ENCODE measurements at regions not wholly inside any gene's neighbourhood (a gene's known extent, or its start where the extent isn't known, plus 50 kb on each side); places are given as distances from the start of the nearest gene placed in this dataset.

DNA sequence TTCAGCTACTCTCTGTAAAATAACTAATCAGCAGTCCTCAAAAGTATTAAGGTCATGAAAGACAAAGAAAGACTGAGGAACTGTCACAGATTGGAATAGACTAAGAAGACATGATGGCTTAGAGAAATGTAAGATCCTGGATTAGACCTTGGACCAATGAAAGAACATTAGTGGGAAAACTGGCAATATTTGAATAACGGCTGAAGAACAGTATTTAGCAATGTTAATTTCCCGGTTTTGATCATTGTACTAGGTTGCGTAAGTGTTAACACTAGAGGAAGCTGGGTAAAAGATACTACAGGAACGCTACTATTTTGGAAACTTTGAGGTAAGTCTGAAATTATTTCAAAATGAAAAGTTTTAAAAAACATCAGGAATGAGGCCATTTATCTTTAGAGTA, 98.8 kb upstream of the RESF1 start:
- H3K4me3 Mint-ChIP-seq: no peak overlapping the region
- peaks cover 0 to 4% (median 0%) of the 10 kb centered on the region in 3 donors for H3K36me3 Mint-ChIP-seq
- peaks cover 0 to 1% (median 0%) of the 10 kb centered on the region in 6 donors for H3K9me3 Mint-ChIP-seq
- no peak for DNase-seq
- peaks cover 0 to 8% of the 10 kb centered on the region in 2 donors for H3K4me1 Mint-ChIP-seq
- no peak overlapping the region for H3K27ac Mint-ChIP-seq
- H3K27me3 Mint-ChIP-seq (ENCODE audit: low read depth in 3 of 3): no peaks in the 10 kb centered on the region

DNA sequence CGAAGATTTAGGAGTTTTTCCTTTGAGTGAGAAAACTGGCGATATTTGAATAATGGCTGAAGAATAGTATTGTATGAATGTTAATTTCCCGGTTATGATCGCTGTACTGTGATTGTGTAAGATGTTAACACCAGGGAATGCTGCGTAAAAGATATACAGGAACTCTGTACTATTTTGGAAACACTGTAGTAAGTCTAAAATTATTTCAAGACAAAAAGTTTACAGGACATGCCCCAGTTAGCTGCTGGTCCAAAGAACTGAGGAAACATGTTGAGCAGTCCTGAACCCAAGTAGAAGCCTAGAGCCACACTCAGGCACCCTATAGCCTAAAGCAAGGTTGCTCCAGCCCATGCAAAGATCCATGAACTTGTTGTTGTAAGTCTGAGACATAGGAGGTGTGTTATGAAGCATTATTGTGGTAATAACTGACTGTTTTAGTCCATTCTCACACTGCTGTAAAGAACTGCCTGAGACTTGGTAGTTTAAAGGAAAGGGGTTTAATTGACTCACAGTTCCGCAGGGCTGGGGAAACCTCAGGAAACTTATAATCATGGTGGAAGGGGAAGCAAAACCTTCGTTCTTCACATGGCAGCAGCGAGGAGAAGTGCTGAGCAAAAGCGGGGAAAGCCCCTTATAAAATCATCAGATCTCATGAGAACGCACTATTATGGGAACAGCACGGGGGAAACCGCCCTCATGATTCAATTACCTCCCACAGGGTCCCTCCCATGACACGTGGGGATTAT, 99.8 kb upstream of the RESF1 start:
- peaks cover 0 to 8% of the 10 kb centered on the region in 2 donors for H3K4me1 Mint-ChIP-seq
- no peak overlapping the region for H3K4me3 Mint-ChIP-seq
- no peaks in the 10 kb centered on the region for H3K27me3 Mint-ChIP-seq (ENCODE audit: low read depth in 3 of 3)
- peaks cover 0 to 3% (median 0%) of the 10 kb centered on the region in 6 donors for H3K9me3 Mint-ChIP-seq
- no peak overlapping the region for H3K27ac Mint-ChIP-seq
- peaks cover 0 to 4% (median 0%) of the 10 kb centered on the region in 3 donors for H3K36me3 Mint-ChIP-seq
- DNase-seq: no peak

DNA sequence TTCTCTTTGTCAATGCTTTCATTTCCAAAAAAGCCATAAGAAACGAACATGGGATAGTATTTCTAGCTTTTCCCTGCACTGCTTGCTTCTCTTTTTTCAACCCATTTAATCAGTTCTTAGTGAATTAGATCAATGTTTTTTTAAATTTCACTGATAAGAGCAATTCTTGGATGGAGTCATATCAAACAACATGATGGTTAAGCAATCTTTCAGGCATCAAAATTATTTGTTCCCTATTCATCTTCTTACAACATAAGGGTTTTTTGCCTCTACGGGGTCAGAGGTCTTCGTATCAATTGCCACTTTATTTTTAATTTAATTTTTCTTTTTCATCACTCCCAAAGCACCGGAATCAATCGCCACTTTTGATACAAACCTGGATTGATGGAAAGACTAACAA, 103.8 kb upstream of the RESF1 start:
- Mint-ChIP-seq H3K4me3 (no peak overlapping the region), H3K27ac (no peak overlapping the region), H3K4me1 (peaks cover 0 to 16% of the 10 kb centered on the region in 2 donors), H3K36me3 (peaks cover 4 to 17% (median 10%) of the 10 kb centered on the region in 3 donors), H3K27me3 (ENCODE audit: low read depth in 3 of 3) (no peaks in the 10 kb centered on the region), H3K9me3 (peaks cover 1 to 12% (median 8%) of the 10 kb centered on the region in 6 donors)
- no peak for DNase-seq

DNA sequence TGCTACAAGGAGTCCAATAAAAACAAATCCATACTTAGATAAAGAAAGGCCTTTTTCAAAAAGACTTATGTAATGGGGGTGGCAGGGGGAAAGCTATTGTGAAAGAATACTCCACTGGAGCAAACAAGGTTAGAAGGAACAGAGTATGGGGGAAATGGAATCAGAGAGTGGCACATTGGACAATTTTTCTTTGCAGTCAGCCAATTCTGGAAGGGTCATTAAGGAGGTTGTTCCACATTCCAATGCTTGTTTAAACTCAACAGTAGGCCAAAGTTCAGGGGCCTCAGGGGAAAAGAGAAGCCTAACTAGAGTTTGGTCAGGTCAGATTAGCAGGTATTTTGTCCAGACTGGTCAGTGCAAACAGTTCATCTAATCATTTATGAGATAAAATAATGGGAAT, 105.2 kb upstream of the RESF1 start:
- H3K9me3 Mint-ChIP-seq: peaks cover 5 to 15% (median 8%) of the 10 kb centered on the region in 6 donors
- H3K4me3 Mint-ChIP-seq: no peak overlapping the region
- H3K4me1 Mint-ChIP-seq: peaks cover 0 to 10% of the 10 kb centered on the region in 2 donors
- no peaks in the 10 kb centered on the region for H3K27me3 Mint-ChIP-seq (ENCODE audit: low read depth in 3 of 3)
- peaks cover 4 to 17% (median 10%) of the 10 kb centered on the region in 3 donors for H3K36me3 Mint-ChIP-seq
- H3K27ac Mint-ChIP-seq: no peak overlapping the region
- DNase-seq: no peak

DNA sequence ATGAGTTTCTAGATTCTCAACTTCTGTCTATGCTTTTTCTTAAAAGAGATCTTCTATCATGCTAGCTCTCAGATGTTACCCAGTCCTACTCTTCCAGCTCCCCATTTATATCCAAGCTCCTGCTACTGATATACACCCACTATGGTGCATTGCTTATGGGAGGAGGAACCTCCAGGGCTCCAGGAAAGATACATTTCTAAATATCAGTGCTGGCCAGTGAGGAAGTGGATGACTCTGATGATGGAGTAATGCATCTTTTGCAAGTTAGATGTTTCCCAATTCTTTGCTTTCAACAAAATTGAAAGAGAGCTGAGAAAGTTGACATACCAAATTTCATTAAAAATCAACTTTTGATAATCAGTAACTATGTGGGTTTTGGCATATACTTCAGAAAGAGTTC, 105.7 kb upstream of the RESF1 start:
- Mint-ChIP-seq H3K36me3 (peaks cover 4 to 17% (median 10%) of the 10 kb centered on the region in 3 donors), H3K4me3 (no peak overlapping the region), H3K27ac (no peak overlapping the region), H3K27me3 (ENCODE audit: low read depth in 3 of 3) (no peaks in the 10 kb centered on the region), H3K9me3 (peaks cover 5 to 15% (median 8%) of the 10 kb centered on the region in 6 donors), H3K4me1 (peaks cover 0 to 10% of the 10 kb centered on the region in 2 donors)
- DNase-seq: no peak

DNA sequence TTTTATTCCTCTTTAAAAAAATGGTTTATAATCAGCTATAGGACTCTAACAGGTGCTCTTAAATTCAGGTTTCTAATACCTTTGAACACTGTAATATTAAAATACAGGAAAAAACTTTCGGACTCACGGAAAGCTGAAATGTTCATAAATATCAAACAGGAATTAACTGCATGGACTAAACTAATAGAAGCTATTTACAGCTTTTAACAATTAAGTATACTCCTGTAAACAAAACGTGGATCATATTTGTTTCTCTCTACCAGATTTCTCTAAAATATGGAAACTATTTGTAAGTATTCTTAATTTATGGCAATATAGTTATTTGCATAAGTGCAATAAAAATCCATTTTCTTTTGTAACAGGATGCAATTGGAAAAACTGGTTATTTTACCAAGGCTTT, 108.9 kb upstream of the RESF1 start:
- Mint-ChIP-seq H3K9me3 (peaks cover 6 to 17% (median 10%) of the 10 kb centered on the region in 6 donors), H3K27me3 (ENCODE audit: low read depth in 3 of 3) (no peaks in the 10 kb centered on the region), H3K4me3 (no peak overlapping the region), H3K27ac (no peak overlapping the region), H3K36me3 (peaks cover 12 to 21% (median 15%) of the 10 kb centered on the region in 3 donors), H3K4me1 (peaks cover 0 to 26% of the 10 kb centered on the region in 2 donors)
- peak in 1 of 3 donors; percentile 1 for DNase-seq

DNA sequence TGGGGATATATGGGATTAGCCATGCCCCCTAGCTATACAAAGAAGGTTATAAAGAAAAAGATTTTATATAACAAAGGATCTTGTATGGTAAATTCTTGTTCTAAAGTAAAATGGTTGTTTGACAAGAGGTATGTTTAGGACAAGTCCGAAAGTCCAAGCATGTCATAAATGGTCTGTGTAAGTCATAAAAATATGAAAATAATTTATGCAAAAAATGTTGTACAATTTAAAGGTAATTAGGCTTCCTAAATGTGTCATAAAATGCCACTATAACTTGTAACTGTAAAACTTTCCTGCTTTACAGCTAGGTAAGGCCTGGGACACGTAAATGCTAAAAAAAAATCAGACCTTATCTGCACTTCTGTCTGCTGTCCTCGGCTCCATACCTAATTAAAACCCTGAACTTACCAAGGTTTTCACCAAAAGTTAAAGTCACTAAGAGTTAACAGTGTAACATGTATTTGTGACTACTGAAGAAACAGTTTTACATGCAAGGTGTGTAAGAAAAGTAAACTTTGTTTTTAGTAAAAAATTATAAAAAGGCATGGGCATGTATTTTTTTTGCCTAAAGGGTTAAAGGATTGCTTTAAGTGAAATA, 110.0 kb upstream of the RESF1 start:
- Mint-ChIP-seq H3K4me3 (no peak overlapping the region), H3K36me3 (peaks cover 12 to 21% (median 15%) of the 10 kb centered on the region in 3 donors), H3K27ac (no peak overlapping the region), H3K27me3 (ENCODE audit: low read depth in 3 of 3) (no peaks in the 10 kb centered on the region), H3K4me1 (peaks cover 0 to 26% of the 10 kb centered on the region in 2 donors), H3K9me3 (peaks cover 6 to 17% (median 9%) of the 10 kb centered on the region in 6 donors)
- DNase-seq: no peak

DNA sequence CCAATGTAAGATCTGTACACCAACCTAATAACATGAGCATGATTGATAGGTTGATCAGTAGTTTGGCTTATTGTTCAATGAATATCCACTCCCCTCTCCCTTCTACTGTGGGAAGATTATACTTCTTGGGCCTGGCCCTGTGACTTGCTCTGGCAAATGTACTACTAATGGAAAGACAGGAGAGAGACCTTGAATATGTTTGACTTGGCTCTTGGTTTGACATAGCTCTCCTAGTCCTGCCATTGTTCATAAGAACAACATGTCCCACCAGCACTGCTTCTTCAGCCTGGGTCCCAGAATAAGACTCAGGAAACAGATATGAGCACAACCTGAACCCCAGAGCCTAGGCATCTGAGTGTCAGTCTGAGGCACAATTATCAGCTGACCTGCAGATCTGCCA, 112.8 kb upstream of the RESF1 start:
- Mint-ChIP-seq H3K9me3 (peaks cover 6 to 13% (median 8%) of the 10 kb centered on the region in 6 donors), H3K27ac (peak overlapping the region in 1 of 6 donors; percentile 26), H3K4me1 (peaks cover 2 to 24% of the 10 kb centered on the region in 2 donors), H3K36me3 (peaks cover 8 to 18% (median 16%) of the 10 kb centered on the region in 3 donors), H3K27me3 (ENCODE audit: low read depth in 3 of 3) (no peaks in the 10 kb centered on the region), H3K4me3 (no peak overlapping the region)
- DNase-seq: no peak

DNA sequence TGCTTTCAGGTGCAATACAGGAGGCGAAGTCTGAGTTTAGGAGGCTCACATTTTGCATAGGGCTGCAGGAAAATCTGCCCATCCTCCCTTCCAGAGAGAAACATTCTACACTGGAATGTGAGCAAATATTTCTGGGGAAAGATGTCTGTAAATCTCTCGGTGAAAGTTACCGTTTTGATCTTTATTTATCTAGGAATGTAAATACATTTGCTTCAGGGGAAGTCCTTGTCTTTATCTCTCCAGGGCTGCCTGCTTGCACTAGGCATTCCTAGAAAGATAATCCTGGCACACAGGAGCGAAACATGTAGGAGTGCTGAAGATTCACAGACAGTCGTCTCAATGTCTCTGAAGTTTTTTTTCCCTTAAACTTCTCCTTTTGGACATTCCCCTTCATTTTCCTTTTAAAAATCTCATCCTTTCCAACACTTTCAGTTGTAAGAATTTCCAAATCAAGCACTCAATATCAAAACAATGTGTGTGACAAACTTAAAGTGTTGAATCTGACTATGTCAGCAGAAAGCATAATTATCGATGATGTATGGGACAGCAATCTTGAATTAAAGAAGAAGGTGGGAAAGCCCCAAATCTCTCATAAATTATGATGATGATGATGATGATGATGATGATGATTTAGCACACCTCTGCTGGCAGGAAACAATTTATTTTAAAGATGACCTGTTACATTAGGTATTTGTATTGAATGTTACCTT, 113.4 kb upstream of the RESF1 start:
- peaks cover 3 to 8% (median 6%) of the 10 kb centered on the region in 6 donors for H3K9me3 Mint-ChIP-seq
- no peak overlapping the region for H3K27ac Mint-ChIP-seq
- no peak for DNase-seq
- no peaks in the 10 kb centered on the region for H3K27me3 Mint-ChIP-seq (ENCODE audit: low read depth in 3 of 3)
- no peak overlapping the region for H3K4me3 Mint-ChIP-seq
- peaks cover 2 to 24% of the 10 kb centered on the region in 2 donors for H3K4me1 Mint-ChIP-seq
- H3K36me3 Mint-ChIP-seq: peaks cover 8 to 14% (median 13%) of the 10 kb centered on the region in 3 donors

DNA sequence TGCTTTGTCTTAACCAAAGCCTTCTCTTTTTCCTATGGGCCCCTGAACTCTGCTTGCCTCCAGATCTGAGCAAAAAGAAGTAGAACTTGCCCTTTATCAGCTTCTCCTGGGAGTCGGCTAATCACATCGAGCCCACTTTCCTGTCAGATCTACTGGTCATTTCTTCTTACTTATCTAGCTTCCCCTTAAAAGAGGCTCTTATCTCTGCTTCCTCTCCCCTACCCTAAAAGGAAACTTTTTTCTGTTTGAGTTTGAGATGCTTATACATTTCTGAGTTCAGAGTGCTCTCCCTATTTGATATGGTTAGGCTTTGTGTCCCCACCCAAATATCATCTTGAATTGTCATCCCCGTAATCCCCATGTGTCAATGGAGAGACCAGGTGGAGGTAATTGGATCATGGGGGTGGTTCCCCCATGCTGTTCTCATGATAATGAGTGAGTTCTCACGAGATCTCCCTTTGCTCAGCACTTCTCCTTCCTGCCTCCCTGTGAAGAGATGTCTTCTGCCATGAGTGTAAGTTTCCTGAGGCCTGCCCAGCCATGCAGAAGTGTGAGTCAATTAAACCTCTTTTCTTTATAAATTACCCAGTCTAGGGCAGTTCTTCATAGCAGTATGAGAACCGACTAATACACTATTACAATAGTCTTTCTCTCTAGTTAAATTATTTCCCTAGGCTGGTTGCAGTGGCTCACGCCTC, 114.7 kb upstream of the AMN1 start:
- Mint-ChIP-seq H3K4me1 (peaks cover 2 to 24% of the 10 kb centered on the region in 2 donors), H3K36me3 (peaks cover 8 to 14% (median 11%) of the 10 kb centered on the region in 3 donors), H3K4me3 (no peak overlapping the region), H3K27me3 (ENCODE audit: low read depth in 3 of 3) (peaks cover 0 to 3% (median 0%) of the 10 kb centered on the region in 3 donors), H3K9me3 (peaks cover 0 to 8% (median 2%) of the 10 kb centered on the region in 6 donors), H3K27ac (peak overlapping the region in 2 of 6 donors; percentile 13 to 65)
- DNase-seq: no peak

DNA sequence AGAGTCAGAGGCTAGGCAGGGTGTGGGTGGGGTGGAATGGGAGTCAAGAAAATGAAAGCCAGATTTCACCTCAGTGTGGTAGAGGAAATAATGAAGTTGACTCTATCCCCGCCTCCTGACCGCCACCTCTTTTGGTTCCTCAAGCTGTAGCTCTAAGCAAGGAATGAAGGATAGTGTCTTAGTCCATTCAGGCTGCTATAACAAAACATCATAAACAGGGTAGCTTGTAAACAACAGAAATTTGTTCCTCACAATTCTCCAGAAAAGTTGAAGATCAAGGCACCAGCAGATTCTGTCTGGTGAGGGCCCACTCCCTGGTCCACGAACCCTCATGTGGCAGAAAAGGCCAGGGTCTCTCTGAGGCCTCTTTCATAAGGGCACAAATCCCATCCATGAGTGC, 109.1 kb upstream of the AMN1 start:
- Mint-ChIP-seq H3K9me3 (no peaks in the 10 kb centered on the region), H3K36me3 (peaks cover 0 to 3% (median 0%) of the 10 kb centered on the region in 3 donors), H3K27me3 (ENCODE audit: low read depth in 3 of 3) (peaks cover 0 to 3% (median 0%) of the 10 kb centered on the region in 3 donors), H3K4me3 (no peak overlapping the region), H3K27ac (no peak overlapping the region), H3K4me1 (peaks cover 20 to 21% of the 10 kb centered on the region in 2 donors)
- DNase-seq: no peak

DNA sequence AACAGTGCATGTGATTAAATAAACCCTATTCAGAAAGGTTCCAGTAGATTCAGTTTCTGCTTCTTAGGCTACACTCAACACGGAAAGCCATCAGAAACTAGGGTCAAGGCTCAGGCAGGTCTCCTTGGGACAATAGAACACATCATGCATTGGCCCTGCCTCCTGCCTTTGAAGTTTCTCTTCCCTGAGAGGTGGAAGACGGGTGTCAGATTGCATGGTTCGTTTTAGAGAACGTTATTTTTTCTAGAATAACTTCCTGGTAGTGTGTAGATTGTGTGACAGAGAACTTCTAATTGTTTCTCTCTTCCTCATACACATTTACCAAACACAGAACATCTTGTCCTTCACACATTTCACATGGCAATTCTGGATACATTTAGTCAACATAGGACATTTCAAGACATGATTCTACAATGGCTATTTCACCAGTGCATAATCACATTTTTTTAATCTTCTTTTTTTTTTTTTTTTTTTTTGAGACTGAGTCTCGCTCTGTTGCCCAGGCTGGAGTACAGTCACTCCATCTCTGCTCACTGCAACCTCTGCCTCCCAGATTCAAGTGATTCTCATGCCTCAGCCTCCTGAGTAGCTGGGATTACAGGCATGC, 106.6 kb upstream of the AMN1 start:
- peak overlapping the region in 3 of 6 donors; percentile 34 to 50 (median 43) for H3K27ac Mint-ChIP-seq
- DNase-seq: no peak
- peaks cover 0 to 5% (median 0%) of the 10 kb centered on the region in 6 donors for H3K9me3 Mint-ChIP-seq
- peaks cover 0 to 12% (median 7%) of the 10 kb centered on the region in 3 donors for H3K36me3 Mint-ChIP-seq
- H3K4me3 Mint-ChIP-seq: peak overlapping the region in 1 of 5 donors; percentile 11
- H3K4me1 Mint-ChIP-seq: peaks cover 37 to 44% of the 10 kb centered on the region in 2 donors
- H3K27me3 Mint-ChIP-seq (ENCODE audit: low read depth in 3 of 3): peaks cover 0 to 6% (median 0%) of the 10 kb centered on the region in 3 donors

DNA sequence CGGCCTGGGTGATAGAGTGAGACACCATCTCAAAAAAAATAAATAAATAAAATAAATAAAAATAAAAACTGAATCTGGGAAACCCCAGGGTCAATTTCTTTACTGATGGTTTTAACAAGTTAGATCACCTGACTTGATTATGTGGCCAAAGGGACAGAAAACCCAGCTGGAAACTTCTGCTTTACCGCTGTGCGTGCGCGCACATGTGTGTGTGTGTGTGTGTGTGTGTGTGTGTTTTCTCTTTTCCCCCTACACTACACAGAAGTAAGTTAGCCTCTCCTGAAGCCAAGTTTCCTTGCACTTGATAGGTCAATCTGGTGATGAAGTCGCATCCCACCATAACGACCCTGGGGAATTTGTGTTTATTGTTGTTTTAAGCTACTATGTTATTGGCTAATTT, 105.3 kb upstream of the AMN1 start:
- Mint-ChIP-seq H3K27me3 (ENCODE audit: low read depth in 3 of 3) (peaks cover 0 to 6% (median 0%) of the 10 kb centered on the region in 3 donors), H3K4me1 (peaks cover 37 to 54% of the 10 kb centered on the region in 2 donors), H3K4me3 (no peak overlapping the region), H3K9me3 (peaks cover 0 to 5% (median 0%) of the 10 kb centered on the region in 6 donors), H3K27ac (no peak overlapping the region), H3K36me3 (peaks cover 0 to 13% (median 7%) of the 10 kb centered on the region in 3 donors)
- no peak for DNase-seq

Measured in immature natural killer cell (primary cell).